HUES6 (cell line): ENCODE measurements at regions not wholly inside any gene's neighbourhood (a gene's known extent, or its start where the extent isn't known, plus 50 kb on each side); places are given as distances from the start of the nearest gene placed in this dataset.

ENCODE experiments used
- H3K27ac ChIP-seq: 2 replicates; pipeline ENCODE4 v1.7.0; 2013; ENCODE audit warnings: low read depth, mild to moderate bottlenecking, low read length, inconsistent platforms
- H3K27me3 ChIP-seq: 2 replicates; pipeline ENCODE4 v1.6.1; 2013; ENCODE audit warnings: low read length; ENCODE audit not compliant: control insufficient read depth, insufficient read depth
- H3K36me3 ChIP-seq: 2 replicates; pipeline ENCODE4 v1.6.1; 2013; ENCODE audit warnings: low read length; ENCODE audit not compliant: control insufficient read depth, insufficient read depth
- H3K4me1 ChIP-seq: 2 replicates; pipeline ENCODE4 v1.6.1; 2013; ENCODE audit warnings: low read length; ENCODE audit not compliant: control insufficient read depth, insufficient read depth
- H3K4me3 ChIP-seq: 2 replicates; pipeline ENCODE4 v1.5.1; 2013; ENCODE audit warnings: low read depth, low read length
- H3K9ac ChIP-seq: one replicate; pipeline ENCODE4 v1.6.1; 2013; ENCODE audit warnings: mild to moderate bottlenecking, low read length
- H3K9me3 ChIP-seq: 2 replicates; pipeline ENCODE4 v1.6.1; 2013; ENCODE audit warnings: low read depth, low read length; ENCODE audit not compliant: control insufficient read depth, insufficient read depth

GRCh38 chr5:6872441-6873160, 159.4 kb downstream of the TENT4A start:
- Histone ChIP-seq H3K4me3 (no peak overlapping the region), H3K27me3 (no peaks in the 10 kb centered on the region), H3K27ac (no peak overlapping the region), H3K4me1 (no peaks in the 10 kb centered on the region), H3K9ac (no peak overlapping the region), H3K36me3 (no peaks in the 10 kb centered on the region), H3K9me3 (peaks cover 12% of the 10 kb centered on the region)

- H3K27me3 ChIP-seq, result no peaks in the 10 kb centered on the region
- peaks cover 9% of the 10 kb centered on the region for H3K9me3 ChIP-seq
- no peaks in the 10 kb centered on the region for H3K4me1 ChIP-seq
- H3K9ac ChIP-seq, result no peak overlapping the region
- H3K27ac ChIP-seq, result no peak overlapping the region
- H3K4me3 ChIP-seq, result no peak overlapping the region
- no peaks in the 10 kb centered on the region for H3K36me3 ChIP-seq
Measured at GRCh38 chr5:6873359-6873758, 160.1 kb downstream of the TENT4A start.

DNA sequence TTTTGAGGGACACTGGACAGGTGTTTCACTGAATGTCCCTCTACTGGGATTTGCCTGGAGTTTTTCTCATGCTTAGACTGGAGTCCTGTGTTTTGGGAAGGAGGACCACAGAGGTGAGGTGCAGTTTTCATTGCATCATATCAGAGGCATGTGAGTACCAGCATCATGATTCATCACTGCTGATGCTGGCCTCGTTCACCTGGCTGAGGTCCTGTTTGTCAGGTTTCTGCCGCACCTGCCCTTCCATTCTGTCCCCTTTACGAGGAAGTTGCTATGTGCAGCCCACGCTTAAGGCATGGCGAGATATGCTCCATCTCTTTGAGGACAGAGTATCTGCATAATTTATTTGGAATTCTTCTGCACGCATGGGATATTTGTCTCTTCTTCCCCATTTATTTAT, 162.1 kb downstream of the TENT4A start:
- Histone ChIP-seq H3K9me3 (no peaks in the 10 kb centered on the region), H3K27ac (no peak overlapping the region), H3K4me1 (no peaks in the 10 kb centered on the region), H3K36me3 (no peaks in the 10 kb centered on the region), H3K4me3 (no peak overlapping the region), H3K27me3 (no peaks in the 10 kb centered on the region), H3K9ac (no peak overlapping the region)

DNA sequence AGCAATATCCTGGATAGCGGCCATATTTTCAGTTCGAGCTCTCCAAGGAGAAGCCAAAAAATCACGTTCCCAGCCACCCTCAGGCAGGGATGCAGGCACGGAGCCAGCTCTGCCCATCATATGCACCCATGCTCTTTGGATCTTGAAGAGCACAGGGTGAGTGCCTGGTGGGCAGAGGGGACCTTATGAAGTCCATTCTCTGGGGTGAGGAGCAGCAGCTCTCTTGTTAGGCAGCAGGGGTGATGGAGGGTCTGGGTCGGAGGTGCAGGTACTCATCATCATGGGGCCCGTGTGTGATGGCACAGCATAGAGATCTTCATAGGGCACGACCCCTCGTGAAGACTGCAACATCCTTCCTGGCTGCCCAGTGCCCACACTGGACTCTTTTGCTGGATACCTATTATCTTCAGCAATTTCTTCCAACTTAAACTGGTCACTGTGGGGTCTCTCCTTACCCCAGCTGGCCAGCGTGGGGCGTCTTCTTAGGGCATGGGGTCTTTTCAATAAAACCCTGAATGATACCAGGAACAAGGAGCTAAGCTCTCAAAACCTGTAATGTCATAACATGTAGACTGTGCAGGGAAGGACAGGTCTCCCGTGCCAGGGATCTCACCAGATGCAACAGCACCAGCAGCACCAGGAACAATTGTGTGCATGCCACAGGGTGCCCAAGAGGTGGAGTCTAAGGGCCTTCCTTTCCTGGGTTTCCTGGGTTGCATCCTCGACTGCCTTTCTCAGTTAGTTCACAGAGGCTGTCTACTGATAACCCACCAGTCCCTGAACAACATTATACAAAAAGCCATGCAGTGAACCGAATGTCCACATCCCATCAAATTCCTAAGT, 165.0 kb downstream of the TENT4A start:
- no peak overlapping the region for H3K9ac ChIP-seq
- H3K36me3 ChIP-seq, result no peaks in the 10 kb centered on the region

DNA sequence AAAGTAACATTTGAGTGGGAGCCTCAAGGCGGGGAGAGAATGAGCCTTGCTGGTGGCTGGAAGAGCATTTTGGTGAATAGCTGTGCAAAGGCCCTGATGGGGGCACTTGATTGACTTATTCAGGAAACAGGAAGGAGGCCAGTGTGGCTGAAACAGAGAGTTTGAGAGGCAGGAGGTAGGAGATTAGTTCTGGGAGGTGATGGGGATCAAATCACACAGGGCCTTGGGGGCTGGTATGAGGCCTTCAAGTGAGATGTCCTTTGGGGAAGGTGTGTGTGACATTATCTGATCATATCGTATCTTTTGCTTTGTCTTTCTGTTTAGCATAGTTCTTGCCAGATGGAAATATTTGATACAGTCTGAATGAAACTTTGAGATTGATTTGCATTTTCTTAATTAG, 172.3 kb downstream of the TENT4A start:
- Histone ChIP-seq H3K27ac (no peak overlapping the region), H3K36me3 (no peaks in the 10 kb centered on the region), H3K4me1 (no peaks in the 10 kb centered on the region), H3K9me3 (peaks cover 26% of the 10 kb centered on the region), H3K27me3 (no peaks in the 10 kb centered on the region; the same call in 1 of the 2 replicates), H3K4me3 (no peak overlapping the region), H3K9ac (no peak overlapping the region)

More for the DNA sequence above, 165.0 kb downstream of the TENT4A start:
- Histone ChIP-seq H3K9me3 (no peaks in the 10 kb centered on the region), H3K27me3 (no peaks in the 10 kb centered on the region; the same call in 1 of the 2 replicates), H3K27ac (no peak overlapping the region), H3K4me1 (no peaks in the 10 kb centered on the region), H3K4me3 (no peak overlapping the region)

DNA sequence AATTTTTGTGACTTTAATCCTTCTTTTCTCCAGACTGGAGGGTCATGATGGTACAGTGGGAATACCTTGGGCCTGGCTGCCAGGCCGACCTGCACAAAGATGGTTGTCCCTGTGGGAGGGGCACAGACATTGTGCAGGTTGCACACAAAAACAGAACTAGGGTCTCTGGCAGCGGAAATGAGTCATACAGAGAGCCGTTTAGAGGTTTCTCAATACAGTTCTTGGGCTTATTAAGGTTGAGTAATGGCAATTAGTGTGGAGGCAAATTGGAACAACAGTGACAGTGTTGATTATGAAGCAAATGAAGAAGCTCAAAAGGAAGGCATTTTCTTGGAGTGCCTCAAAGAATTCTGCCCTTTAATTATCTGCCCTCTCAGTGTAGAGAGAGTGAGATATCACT, 173.6 kb downstream of the TENT4A start:
- no peak overlapping the region for H3K4me3 ChIP-seq
- no peak overlapping the region for H3K9ac ChIP-seq
- H3K9me3 ChIP-seq, result peaks cover 26% of the 10 kb centered on the region
- H3K36me3 ChIP-seq, result no peaks in the 10 kb centered on the region
- H3K27me3 ChIP-seq, result no peaks in the 10 kb centered on the region; the same call in 1 of the 2 replicates
- no peaks in the 10 kb centered on the region for H3K4me1 ChIP-seq
- H3K27ac ChIP-seq, result no peak overlapping the region

DNA sequence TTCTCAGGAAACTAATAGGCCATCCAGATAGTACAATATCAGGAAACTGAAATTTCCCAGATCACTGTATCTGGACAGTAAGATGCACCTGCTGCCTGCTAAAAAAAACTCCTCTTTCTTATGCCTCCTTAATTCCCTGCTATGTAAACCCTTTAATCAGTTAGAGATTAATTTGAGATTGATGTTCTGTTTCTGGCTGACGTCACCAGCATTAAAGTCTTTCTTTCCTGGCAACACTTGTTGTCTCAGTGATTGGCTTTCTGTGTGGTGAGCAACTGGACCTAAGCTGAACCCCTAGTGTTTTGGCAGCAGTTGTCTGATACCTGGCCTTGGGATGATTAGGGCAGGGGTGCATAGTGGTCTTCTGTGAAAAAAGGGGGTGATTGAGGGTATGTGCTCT, 175.8 kb downstream of the TENT4A start:
- no peak overlapping the region for H3K27ac ChIP-seq
- H3K36me3 ChIP-seq, result no peaks in the 10 kb centered on the region
- peaks cover 26% of the 10 kb centered on the region for H3K9me3 ChIP-seq
- H3K4me1 ChIP-seq, result no peaks in the 10 kb centered on the region
- H3K4me3 ChIP-seq, result no peak overlapping the region
- no peak overlapping the region for H3K9ac ChIP-seq
- no peaks in the 10 kb centered on the region for H3K27me3 ChIP-seq

GRCh38 chr5:6899221-6899620, 186.0 kb downstream of the TENT4A start:
- H3K9ac ChIP-seq, result no peak overlapping the region
- no peaks in the 10 kb centered on the region for H3K9me3 ChIP-seq
- H3K27me3 ChIP-seq, result no peaks in the 10 kb centered on the region
- no peak overlapping the region for H3K4me3 ChIP-seq
- H3K36me3 ChIP-seq, result no peaks in the 10 kb centered on the region
- H3K4me1 ChIP-seq, result no peaks in the 10 kb centered on the region
- no peak overlapping the region for H3K27ac ChIP-seq

DNA sequence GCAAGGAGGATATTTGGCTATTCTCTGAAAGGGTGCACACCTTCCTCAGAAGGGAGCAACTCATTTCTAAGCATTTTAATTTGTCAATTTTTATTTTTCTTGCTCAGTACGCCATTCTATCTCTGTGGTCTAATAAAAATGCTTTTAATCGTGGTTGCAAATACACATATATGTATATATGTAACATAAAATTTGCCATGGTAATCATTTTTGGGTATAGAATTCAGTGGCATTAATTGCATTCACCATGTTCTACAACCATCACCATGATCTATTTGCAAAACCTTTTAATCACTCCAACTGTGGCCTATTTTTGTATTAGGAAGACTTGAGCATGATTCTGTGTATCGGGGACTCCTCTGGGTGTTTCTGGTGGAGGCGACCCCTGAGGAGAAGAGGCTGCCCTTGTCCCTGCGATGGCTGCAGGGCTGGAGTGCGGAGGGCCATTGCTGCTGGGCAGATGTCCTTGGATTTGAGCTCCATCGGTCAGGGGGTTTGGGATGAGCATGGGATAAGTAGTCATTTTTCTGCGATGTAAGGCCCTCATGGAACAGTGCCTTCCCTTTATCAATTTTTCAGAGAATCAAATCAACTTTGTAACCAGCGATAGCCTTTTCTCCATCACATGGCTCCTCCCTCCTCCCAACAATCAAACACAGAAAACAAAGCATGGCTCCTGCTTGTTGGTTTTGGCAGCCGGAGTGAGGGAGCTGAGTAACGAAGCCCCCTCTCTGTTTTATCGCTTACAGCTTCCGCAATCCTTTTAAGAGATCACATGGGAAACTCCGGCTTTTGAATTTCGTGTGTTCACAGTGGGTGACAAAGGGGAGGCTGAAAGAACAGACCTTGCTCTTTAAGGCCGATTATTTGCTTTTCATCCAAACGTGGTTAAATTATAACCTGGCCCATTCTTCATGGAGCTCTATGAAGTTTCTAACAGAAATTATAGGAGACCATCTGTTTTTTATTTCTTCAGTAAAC, 187.3 kb downstream of the TENT4A start:
- no peaks in the 10 kb centered on the region for H3K9me3 ChIP-seq
- no peak overlapping the region for H3K9ac ChIP-seq
- H3K4me3 ChIP-seq, result no peak overlapping the region
- no peak overlapping the region for H3K27ac ChIP-seq
- H3K36me3 ChIP-seq, result no peaks in the 10 kb centered on the region
- H3K4me1 ChIP-seq, result no peaks in the 10 kb centered on the region
- no peaks in the 10 kb centered on the region for H3K27me3 ChIP-seq

- Histone ChIP-seq H3K4me3 (no peak overlapping the region), H3K27me3 (no peaks in the 10 kb centered on the region), H3K4me1 (no peaks in the 10 kb centered on the region), H3K27ac (no peak overlapping the region), H3K36me3 (no peaks in the 10 kb centered on the region), H3K9ac (no peak overlapping the region), H3K9me3 (no peaks in the 10 kb centered on the region)
Measured at GRCh38 chr5:6902094-6902493, 188.9 kb downstream of the TENT4A start.
